Endodermal cell (in vitro differentiated cells): ENCODE measurements at regions not wholly inside any gene's neighbourhood (a gene's known extent, or its start where the extent isn't known, plus 50 kb on each side); places are given as distances from the start of the nearest gene placed in this dataset.

Source experiments
- DNase-seq: peaks from one replicate; pipeline ENCODE4 v3.0.0-alpha.2; 2017
- H3K27ac ChIP-seq: 2 replicates; pipeline ENCODE4 v1.5.1; 2013; ENCODE audit warnings: mild to moderate bottlenecking, low read depth, low read length, moderate library complexity
- H3K27me3 ChIP-seq: 2 replicates; pipeline ENCODE4 v1.6.1; 2013; ENCODE audit warnings: mild to moderate bottlenecking, low read length, moderate library complexity; ENCODE audit not compliant: insufficient read depth, control insufficient read depth, poor library complexity, severe bottlenecking
- H3K36me3 ChIP-seq: 2 replicates; pipeline ENCODE4 v1.7.0; 2013; ENCODE audit warnings: mild to moderate bottlenecking, low read length, moderate library complexity; ENCODE audit not compliant: control insufficient read depth, insufficient read depth
- H3K4me1 ChIP-seq: one replicate; pipeline ENCODE4 v1.7.0; 2013; ENCODE audit warnings: low read length; ENCODE audit not compliant: control insufficient read depth, insufficient read depth
- H3K4me3 ChIP-seq: 2 replicates; pipeline ENCODE4 v1.5.1; 2013; ENCODE audit warnings: mild to moderate bottlenecking, low read length, moderate library complexity
- H3K9ac ChIP-seq: 2 replicates; pipeline ENCODE4 v1.6.1; 2013; ENCODE audit warnings: mild to moderate bottlenecking, low read length, moderate library complexity; ENCODE audit not compliant: poor library complexity, severe bottlenecking; ENCODE audit errors: extremely low read depth
- H3K9me3 ChIP-seq: 2 replicates; pipeline ENCODE4 v1.6.1; 2013; ENCODE audit warnings: mild to moderate bottlenecking, low read length, moderate library complexity; ENCODE audit not compliant: control insufficient read depth
- H3K27ac Mint-ChIP-seq: 2 replicates; pipeline ENCODE4 v1.8.0; 2020; ENCODE audit warnings: mixed read lengths
- H3K27me3 Mint-ChIP-seq: 2 replicates; pipeline ENCODE4 v1.8.0; 2021; ENCODE audit warnings: mild to moderate bottlenecking, mixed read lengths; ENCODE audit not compliant: insufficient read depth
- H3K36me3 Mint-ChIP-seq: 2 replicates; pipeline ENCODE4 v1.8.0; 2020; ENCODE audit warnings: low read depth, mixed read lengths
- H3K4me1 Mint-ChIP-seq: 2 replicates; pipeline ENCODE4 v1.8.0; 2020; ENCODE audit warnings: mixed read lengths
- H3K4me3 Mint-ChIP-seq: 2 replicates; pipeline ENCODE4 v1.8.0; 2020; ENCODE audit warnings: mild to moderate bottlenecking, moderate library complexity, mixed read lengths
- H3K9me3 Mint-ChIP-seq: 2 replicates; pipeline ENCODE4 v1.8.0; 2020; ENCODE audit warnings: mild to moderate bottlenecking, mixed read lengths
- CTCF ChIP-seq: fragments of 200-600 bp; sonication (generic); conservative IDR thresholded peaks from 2 replicates; pipeline ENCODE4 v1.5.0; 2021; ENCODE audit warnings: antibody characterized with exemption, mild to moderate bottlenecking
- WGBS, 2 experiments: methylation state at CpG; one replicate each; pipeline versions ENCODE4 v1.1.5 to v1.1.7; 2013; ENCODE audit warnings: missing lambda C conversion rate in 2 of 2, mixed read lengths in 1 of 2; ENCODE audit not compliant: insufficient coverage in 1 of 2, insufficient read length in 1 of 2; 5-methylcytosine and 5-hydroxymethylcytosine counted together

- no peaks in the 10 kb centered on the region for H3K36me3 ChIP-seq
- Mint-ChIP-seq H3K36me3 (no peaks in the 10 kb centered on the region), H3K4me3 (no peak overlapping the region), H3K4me1 (peaks cover 31% of the 10 kb centered on the region), H3K27me3 (peaks cover 3% of the 10 kb centered on the region), H3K9me3 (peaks cover 6% of the 10 kb centered on the region), H3K27ac (no peak overlapping the region)
- H3K9ac ChIP-seq, result no peak overlapping the region
- TF ChIP-seq CTCF, result no peak
- no peaks in the 10 kb centered on the region for H3K27me3 ChIP-seq
- H3K4me3 ChIP-seq, result no peak overlapping the region
- WGBS, 2 experiments, result 85 to 88% methylated on average over 6 to 7 of the region's 7 CpGs
- H3K9me3 ChIP-seq, result peaks cover 12% of the 10 kb centered on the region
- no peak overlapping the region for H3K27ac ChIP-seq
- DNase-seq, result peak; percentile 64
- H3K4me1 ChIP-seq, result peaks cover 4% of the 10 kb centered on the region
Measured at GRCh38 chr1:47524272-47524671, 86.4 kb downstream of the FOXD2 start.

- H3K27ac ChIP-seq, result no peak overlapping the region
- no peaks in the 10 kb centered on the region for H3K27me3 ChIP-seq
- peak; percentile 81 for TF ChIP-seq CTCF
- peaks cover 19% of the 10 kb centered on the region for H3K9me3 ChIP-seq
- no peaks in the 10 kb centered on the region for H3K36me3 ChIP-seq
- WGBS, 2 experiments, result 77 to 87% methylated on average over 3 to 7 of the region's 7 CpGs
- peaks cover 4% of the 10 kb centered on the region for H3K4me1 ChIP-seq
- no peak overlapping the region for H3K27ac Mint-ChIP-seq
- no peak overlapping the region for H3K9ac ChIP-seq
- H3K9me3 Mint-ChIP-seq, result peaks cover 11% of the 10 kb centered on the region
- no peak overlapping the region for H3K4me3 Mint-ChIP-seq
- H3K36me3 Mint-ChIP-seq, result no peaks in the 10 kb centered on the region
- H3K27me3 Mint-ChIP-seq, result no peaks in the 10 kb centered on the region
- H3K4me1 Mint-ChIP-seq, result peaks cover 29% of the 10 kb centered on the region
- peak; percentile 76 for DNase-seq
- H3K4me3 ChIP-seq, result no peak overlapping the region
Measured at GRCh38 chr1:47527653-47528272, 89.9 kb downstream of the FOXD2 start.

- Mint-ChIP-seq H3K27ac (no peak overlapping the region), H3K4me1 (peaks cover 23% of the 10 kb centered on the region), H3K4me3 (no peak overlapping the region), H3K9me3 (peaks cover 11% of the 10 kb centered on the region), H3K36me3 (no peaks in the 10 kb centered on the region), H3K27me3 (peaks cover 4% of the 10 kb centered on the region)
- Histone ChIP-seq H3K9ac (no peak overlapping the region), H3K36me3 (no peaks in the 10 kb centered on the region), H3K4me3 (no peak overlapping the region), H3K9me3 (peaks cover 19% of the 10 kb centered on the region), H3K27me3 (no peaks in the 10 kb centered on the region), H3K27ac (no peak overlapping the region), H3K4me1 (peaks cover 3% of the 10 kb centered on the region)
- peak; percentile 89 for TF ChIP-seq CTCF
- 64% methylated on average over 1 of the region's 1 CpG; no CpG with 5 or more reads in 1 of the 2 experiments for WGBS, 2 experiments
- DNase-seq, result no peak
Measured at GRCh38 chr1:47529520-47530098, 91.8 kb downstream of the FOXD2 start.
